WTC11 (cell line): ENCODE measurements at regions not wholly inside any gene's neighbourhood (a gene's known extent, or its start where the extent isn't known, plus 50 kb on each side); places are given as distances from the start of the nearest gene placed in this dataset.

Experiments
- ATAC-seq: fragments of 200-7000 bp; cut with Tn5 transposase; 2 replicates; pipeline ENCODE4 v1.10.0; 2021; ENCODE audit warnings: mild to moderate bottlenecking, moderate library complexity
- CTCF ChIA-PET: fragments of 300-600 bp; sonication (Branson Sonifier 250); formaldehyde crosslinking; loops from one replicate; lab custom pipeline; 2021; ENCODE audit warnings: antibody characterized with exemption; lab: Charles Lee
- POLR2A ChIA-PET: fragments of 350-600 bp; sonication (Branson Sonifier 250); formaldehyde crosslinking; loops from one replicate; lab custom pipeline; 2021; ENCODE audit warnings: antibody characterized with exemption; lab: Charles Lee
- DNase-seq: peaks from one replicate; pipeline ENCODE4 v3.0.0; 2021; ENCODE audit warnings: low spot score
- H3K27ac Mint-ChIP-seq: 2 replicates; pipeline ENCODE4 v1.8.0; 2021; ENCODE audit warnings: mixed read lengths
- H3K27me3 Mint-ChIP-seq: 2 replicates; pipeline ENCODE4 v1.8.0; 2021; ENCODE audit warnings: low read depth, mild to moderate bottlenecking, moderate library complexity, mixed read lengths
- H3K36me3 Mint-ChIP-seq: 2 replicates; pipeline ENCODE4 v1.8.0; 2021; ENCODE audit warnings: mixed read lengths
- H3K4me1 Mint-ChIP-seq: 2 replicates; pipeline ENCODE4 v1.8.0; 2022; ENCODE audit warnings: mixed read lengths
- H3K4me3 Mint-ChIP-seq: 2 replicates; pipeline ENCODE4 v1.8.0; 2021; ENCODE audit warnings: mild to moderate bottlenecking, moderate library complexity, mixed read lengths
- H3K9me3 Mint-ChIP-seq: 2 replicates; pipeline ENCODE4 v1.8.0; 2021; ENCODE audit warnings: mixed read lengths
- AR ChIP-seq: fragments of 250-450 bp; sonication (Bioruptor Pico); IDR thresholded peaks from 2 replicates; pipeline ENCODE4 v1.9.0; 2021; ENCODE audit warnings: mild to moderate bottlenecking
- ARID4B ChIP-seq: sonication (generic); formaldehyde crosslinking; IDR thresholded peaks from 2 replicates; pipeline ENCODE4 v1.8.0; 2023; ENCODE audit warnings: missing genetic modification reagents, mild to moderate bottlenecking, borderline replicate concordance
- ATF2 ChIP-seq: sonication (generic); formaldehyde crosslinking; IDR thresholded peaks from 2 replicates; pipeline ENCODE4 v1.8.1; 2022; ENCODE audit warnings: low read depth, missing genetic modification reagents, borderline replicate concordance
- CBFB ChIP-seq: sonication (generic); formaldehyde crosslinking; IDR thresholded peaks from 2 replicates; pipeline ENCODE4 v1.8.1; 2022; ENCODE audit warnings: mild to moderate bottlenecking, low read depth, missing genetic modification reagents
- CREB1 ChIP-seq: sonication (generic); formaldehyde crosslinking; IDR thresholded peaks from 2 replicates; pipeline ENCODE4 v1.8.0; 2023; ENCODE audit warnings: mild to moderate bottlenecking, missing genetic modification reagents
- CREM ChIP-seq: sonication (generic); formaldehyde crosslinking; IDR thresholded peaks from 2 replicates; pipeline ENCODE4 v1.8.1; 2022; ENCODE audit warnings: mild to moderate bottlenecking, missing genetic modification reagents, moderate library complexity
- ERG ChIP-seq: fragments of 250-450 bp; sonication (Bioruptor Pico); IDR thresholded peaks from 2 replicates; pipeline ENCODE4 v1.8.0; 2021; ENCODE audit warnings: mild to moderate bottlenecking
- JAZF1 ChIP-seq: fragments of 250-450 bp; sonication (Bioruptor Pico); IDR thresholded peaks from 2 replicates; pipeline ENCODE4 v1.9.0; 2021; ENCODE audit warnings: moderate library complexity, mild to moderate bottlenecking, inconsistent platforms
- KAT7 ChIP-seq: sonication (generic); formaldehyde crosslinking; IDR thresholded peaks from 2 replicates; pipeline ENCODE4 v1.8.1; 2023; ENCODE audit warnings: missing genetic modification reagents, mild to moderate bottlenecking, borderline replicate concordance
- NFE2L1 ChIP-seq: sonication (generic); formaldehyde crosslinking; IDR thresholded peaks from 2 replicates; pipeline ENCODE4 v1.8.1; 2023; ENCODE audit warnings: missing genetic modification reagents
- PRDM15 ChIP-seq: sonication (generic); formaldehyde crosslinking; IDR thresholded peaks from 2 replicates; pipeline ENCODE4 v1.8.0; 2022; ENCODE audit warnings: missing genetic modification reagents
- RORB ChIP-seq: fragments of 250-450 bp; sonication (Bioruptor Pico); IDR thresholded peaks from 2 replicates; pipeline ENCODE4 v1.9.0; 2021; ENCODE audit warnings: mild to moderate bottlenecking
- SMAD4 ChIP-seq: sonication (generic); formaldehyde crosslinking; IDR thresholded peaks from 2 replicates; pipeline ENCODE4 v1.8.0; 2022; ENCODE audit warnings: mild to moderate bottlenecking, missing genetic modification reagents
- SOX15 ChIP-seq: fragments of 250-450 bp; sonication (Bioruptor Pico); IDR thresholded peaks from 2 replicates; pipeline ENCODE4 v1.9.0; 2021; ENCODE audit warnings: mild to moderate bottlenecking
- ZBTB43 ChIP-seq: sonication (generic); formaldehyde crosslinking; IDR thresholded peaks from 2 replicates; pipeline ENCODE4 v1.8.1; 2023; ENCODE audit warnings: mild to moderate bottlenecking, missing genetic modification reagents
- ZNF219 ChIP-seq: sonication (generic); formaldehyde crosslinking; IDR thresholded peaks from 2 replicates; pipeline ENCODE4 v1.8.0; 2023; ENCODE audit warnings: missing genetic modification reagents, mild to moderate bottlenecking, borderline replicate concordance
- ZNF232 ChIP-seq: sonication (generic); formaldehyde crosslinking; IDR thresholded peaks from 2 replicates; pipeline ENCODE4 v1.8.0; 2022; ENCODE audit warnings: mild to moderate bottlenecking, missing genetic modification reagents
- ZNF512 ChIP-seq: sonication (generic); formaldehyde crosslinking; IDR thresholded peaks from 2 replicates; pipeline ENCODE4 v1.8.1; 2022; ENCODE audit warnings: missing genetic modification reagents, borderline replicate concordance
- ZNF671 ChIP-seq: fragments of 250-450 bp; sonication (Bioruptor Pico); IDR thresholded peaks from 2 replicates; pipeline ENCODE4 v1.8.0; 2021; ENCODE audit warnings: mild to moderate bottlenecking

- no peak for TF ChIP-seq AR (CRISPR knock-in tag)
- TF ChIP-seq JAZF1 (CRISPR knock-in tag), result no peak
- TF ChIP-seq ERG (CRISPR knock-in tag), result no peak
- no peak for TF ChIP-seq ZNF671 (CRISPR knock-in tag)
- TF ChIP-seq CREM (CRISPR knock-in tag), result no peak
- no peak for TF ChIP-seq RORB (CRISPR knock-in tag)
- no peak for TF ChIP-seq ARID4B (CRISPR knock-in tag)
- TF ChIP-seq ZBTB43 (CRISPR knock-in tag), result no peak
- TF ChIP-seq NFE2L1, result no peak
- TF ChIP-seq PRDM15 (CRISPR knock-in tag), result no peak
- TF ChIP-seq, all 79 proteins: peak for 0
Measured at GRCh38 chr18:56522816-56523215, 115.6 kb downstream of the TXNL1 start (continued).

GRCh38 chr18:56521263-56521662, 117.1 kb downstream of the TXNL1 start:
- ChIA-PET CTCF (no interaction called here), POLR2A (no interaction called here)
- no peak for DNase-seq
- H3K36me3 Mint-ChIP-seq, result peaks cover 15% of the 10 kb centered on the region
- peaks cover 3% of the 10 kb centered on the region; the same call in 1 of the 2 replicates for H3K4me1 Mint-ChIP-seq
- H3K27me3 Mint-ChIP-seq, result peaks cover 4% of the 10 kb centered on the region; the same call in 1 of the 2 replicates
- ATAC-seq, result no peak
- H3K4me3 Mint-ChIP-seq, result no peak overlapping the region
- H3K9me3 Mint-ChIP-seq, result peaks cover 45% of the 10 kb centered on the region
- no peak overlapping the region for H3K27ac Mint-ChIP-seq
- no peak for TF ChIP-seq SOX15 (CRISPR knock-in tag)
- TF ChIP-seq CBFB (CRISPR knock-in tag), result no peak
- no peak for TF ChIP-seq CREB1 (CRISPR knock-in tag)
- TF ChIP-seq KAT7 (CRISPR knock-in tag), result no peak
- no peak for TF ChIP-seq ATF2
- no peak for TF ChIP-seq ZNF232
- no peak for TF ChIP-seq SMAD4 (CRISPR knock-in tag)
- no peak for TF ChIP-seq ZNF512 (CRISPR knock-in tag)
- TF ChIP-seq NFE2L1, result no peak
- TF ChIP-seq ZNF219 (CRISPR knock-in tag), result no peak
